Colonic mucosa (tissue), 4 donors: ENCODE measurements at regions not wholly inside any gene's neighbourhood (a gene's known extent, or its start where the extent isn't known, plus 50 kb on each side); places are given as distances from the start of the nearest gene placed in this dataset.

Experiments
- DNase-seq: peaks from one replicate; pipeline ENCODE4 v3.0.0-alpha.2; 2020
- H3K27ac ChIP-seq: fragments of 200-600 bp; one replicate; pipeline ENCODE4 v1.8.0; 2021
- H3K27me3 ChIP-seq: fragments of 200-600 bp; one replicate; pipeline ENCODE4 v1.8.0; 2021
- H3K36me3 ChIP-seq: fragments of 200-600 bp; one replicate; pipeline ENCODE4 v1.8.0; 2021
- H3K4me1 ChIP-seq: fragments of 200-600 bp; one replicate; pipeline ENCODE4 v1.8.0; 2021; ENCODE audit warnings: mild to moderate bottlenecking
- H3K4me3 ChIP-seq: fragments of 200-600 bp; one replicate; pipeline ENCODE4 v1.8.0; 2021
- H3K9ac ChIP-seq, 2 donors: one replicate each; pipeline ENCODE4 v1.7.0; 2013; ENCODE audit warnings: control low read depth in 2 of 2, low read depth in 2 of 2, low read length in 2 of 2
- H3K9me3 ChIP-seq: fragments of 200-600 bp; one replicate; pipeline ENCODE4 v1.8.0; 2021
- intact Hi-C: fragments of 100-400 bp; cut with DNase I; formaldehyde crosslinking; loops from one replicate; pipeline ENCODE4 v1.14.1; 2022
- TF ChIP-seq, protein P1 (sequence below): fragments of 200-600 bp; IDR thresholded peaks from one replicate; pipeline ENCODE4 v1.8.0; 2022; ENCODE audit warnings: antibody characterized with exemption, mild to moderate bottlenecking
- donor health status: healthy.
- donor health status: DM: no; HTN: no; CAD: no.
- donor health status: DM: no; HTN: no; CAD: no.

DNA sequence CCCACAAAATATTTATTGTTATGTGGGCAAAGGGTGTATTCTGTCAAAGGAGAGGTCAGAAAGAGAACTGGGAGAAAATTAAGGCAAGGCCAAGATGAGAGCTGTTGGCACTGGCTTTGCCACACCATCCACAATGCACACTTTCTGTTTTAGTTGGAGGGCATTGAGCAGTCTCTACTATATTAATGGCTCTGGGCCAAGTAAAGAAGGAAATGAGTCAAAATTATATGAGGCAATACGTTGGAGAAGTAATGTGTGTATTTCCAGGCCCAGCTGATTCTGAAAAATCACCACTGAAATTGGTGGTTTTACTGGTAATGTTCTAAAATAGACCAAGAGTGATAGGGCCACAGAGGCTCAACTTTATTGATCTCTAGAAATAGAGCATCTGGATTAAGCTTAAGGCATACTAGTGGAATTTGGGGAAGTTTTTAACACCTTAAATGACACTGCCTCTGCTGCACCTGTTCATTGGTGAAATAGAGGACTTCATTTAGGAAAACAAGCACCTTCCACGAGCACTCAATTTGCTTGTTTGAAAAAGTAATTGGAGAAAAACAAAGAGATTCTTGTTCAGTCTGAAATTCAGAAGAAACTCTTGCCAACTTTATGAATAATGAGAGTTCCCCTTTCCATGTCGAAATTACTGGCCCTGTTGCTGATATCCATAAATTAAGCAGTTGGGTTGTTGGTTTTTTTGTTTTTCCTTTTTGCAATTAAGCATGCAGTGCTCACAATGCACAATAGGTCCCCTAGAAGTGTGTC, 424.9 kb downstream of the ADGRL2 start:
- H3K27ac ChIP-seq: peak overlapping the region; percentile 9
- no peak for DNase-seq

DNA sequence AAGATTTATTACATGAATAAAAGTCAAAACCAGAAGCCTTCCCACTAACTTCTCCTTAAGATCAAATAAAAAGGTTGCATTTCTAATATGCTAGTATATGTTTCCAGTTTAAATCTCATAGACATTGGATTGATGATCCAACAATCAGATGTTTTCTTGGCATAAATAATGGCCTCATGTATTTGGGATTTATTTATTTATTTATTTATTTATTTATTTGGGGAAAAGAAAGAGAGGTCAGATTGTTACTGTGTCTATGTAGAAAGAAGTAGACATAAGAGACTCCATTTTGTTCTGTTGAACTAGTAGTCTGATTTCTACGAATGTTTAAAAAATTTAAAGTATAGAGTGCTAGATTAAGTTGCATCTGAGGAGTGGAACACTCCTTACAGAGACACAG, 422.4 kb downstream of the ADGRL2 start:
- Histone ChIP-seq H3K4me3 (no peak overlapping the region), H3K9me3 (no peaks in the 10 kb centered on the region), H3K27ac (no peak overlapping the region), H3K27me3 (no peaks in the 10 kb centered on the region), H3K4me1 (peaks cover 5% of the 10 kb centered on the region), H3K36me3 (no peaks in the 10 kb centered on the region), H3K9ac (no peak overlapping the region)
- TF ChIP-seq, protein P1, sequence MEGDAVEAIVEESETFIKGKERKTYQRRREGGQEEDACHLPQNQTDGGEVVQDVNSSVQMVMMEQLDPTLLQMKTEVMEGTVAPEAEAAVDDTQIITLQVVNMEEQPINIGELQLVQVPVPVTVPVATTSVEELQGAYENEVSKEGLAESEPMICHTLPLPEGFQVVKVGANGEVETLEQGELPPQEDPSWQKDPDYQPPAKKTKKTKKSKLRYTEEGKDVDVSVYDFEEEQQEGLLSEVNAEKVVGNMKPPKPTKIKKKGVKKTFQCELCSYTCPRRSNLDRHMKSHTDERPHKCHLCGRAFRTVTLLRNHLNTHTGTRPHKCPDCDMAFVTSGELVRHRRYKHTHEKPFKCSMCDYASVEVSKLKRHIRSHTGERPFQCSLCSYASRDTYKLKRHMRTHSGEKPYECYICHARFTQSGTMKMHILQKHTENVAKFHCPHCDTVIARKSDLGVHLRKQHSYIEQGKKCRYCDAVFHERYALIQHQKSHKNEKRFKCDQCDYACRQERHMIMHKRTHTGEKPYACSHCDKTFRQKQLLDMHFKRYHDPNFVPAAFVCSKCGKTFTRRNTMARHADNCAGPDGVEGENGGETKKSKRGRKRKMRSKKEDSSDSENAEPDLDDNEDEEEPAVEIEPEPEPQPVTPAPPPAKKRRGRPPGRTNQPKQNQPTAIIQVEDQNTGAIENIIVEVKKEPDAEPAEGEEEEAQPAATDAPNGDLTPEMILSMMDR: no peak
- intact Hi-C loops: no loop called here
- no peak for DNase-seq

More for the DNA sequence above, 424.9 kb downstream of the ADGRL2 start:
- Histone ChIP-seq H3K36me3 (no peaks in the 10 kb centered on the region), H3K4me1 (peaks cover 5% of the 10 kb centered on the region), H3K27me3 (no peaks in the 10 kb centered on the region), H3K9me3 (no peaks in the 10 kb centered on the region), H3K9ac (no peak overlapping the region), H3K4me3 (no peak overlapping the region)
- TF ChIP-seq, protein P1: no peak
- intact Hi-C loops: no loop called here

DNA sequence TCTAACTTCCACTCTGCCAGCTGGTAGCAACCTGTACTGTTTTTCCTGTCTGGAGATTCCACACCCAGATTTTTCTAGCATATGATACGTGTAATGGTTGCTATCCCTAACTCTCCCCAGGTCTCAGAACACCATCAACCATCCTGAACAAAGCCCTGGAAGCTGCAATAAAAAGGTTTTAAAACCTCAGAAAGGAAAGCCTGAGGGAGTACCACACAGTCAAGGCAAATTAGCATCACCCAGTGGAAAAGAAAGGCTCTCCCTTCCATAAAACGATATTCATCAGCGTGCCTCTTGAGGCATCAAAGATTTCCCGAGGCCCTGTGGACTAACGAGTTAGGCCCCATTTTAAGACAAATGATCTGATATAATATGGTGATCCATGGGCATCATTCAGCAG, 421.0 kb downstream of the ADGRL2 start:
- TF ChIP-seq, protein P1: no peak
- H3K27ac ChIP-seq: no peak overlapping the region

DNA sequence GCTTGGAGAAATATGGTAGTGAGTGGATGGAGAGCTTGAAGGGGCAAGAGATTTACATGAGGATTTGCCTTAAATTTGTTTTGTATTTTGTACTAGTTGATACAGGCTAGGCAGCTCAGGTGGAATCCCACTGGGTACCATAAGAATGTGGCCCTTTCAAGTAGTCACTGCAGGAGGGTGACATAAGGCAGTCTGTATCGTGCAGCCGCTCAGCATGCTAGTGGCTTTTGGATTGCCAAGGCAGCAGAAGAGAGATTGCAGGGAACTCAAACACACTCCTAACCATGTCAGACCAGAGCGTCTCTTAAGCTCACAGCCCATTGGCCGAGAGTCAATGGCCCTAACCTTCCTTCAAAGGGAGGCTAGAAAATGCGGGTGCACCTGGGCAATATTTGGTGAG, 420.0 kb downstream of the ADGRL2 start:
- TF ChIP-seq, protein P1: no peak

More for the DNA sequence above, 421.0 kb downstream of the ADGRL2 start:
- Histone ChIP-seq H3K36me3 (no peaks in the 10 kb centered on the region), H3K4me3 (no peak overlapping the region), H3K9me3 (no peaks in the 10 kb centered on the region), H3K27me3 (no peaks in the 10 kb centered on the region), H3K9ac (no peak overlapping the region), H3K4me1 (no peaks in the 10 kb centered on the region)
- intact Hi-C loops: no loop called here
- no peak for DNase-seq

DNA sequence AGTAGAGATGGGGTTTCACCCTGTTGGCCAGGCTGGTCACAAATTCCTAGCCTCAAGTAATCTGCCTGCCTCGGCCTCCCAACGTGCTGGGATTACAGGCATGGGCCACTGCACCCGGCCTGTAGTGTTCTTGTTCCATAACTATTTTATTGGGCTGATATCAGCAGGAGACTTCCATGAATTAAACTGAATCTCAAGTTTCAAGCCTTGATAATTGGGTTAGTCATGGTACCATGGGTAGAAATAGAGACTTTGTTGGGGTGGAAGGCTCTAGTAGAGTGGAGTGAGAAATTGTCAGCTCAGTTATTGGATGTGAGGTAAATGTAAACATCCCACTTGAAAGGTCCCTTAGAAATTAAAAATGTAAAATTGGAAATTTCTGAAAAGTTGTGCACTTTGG, 419.1 kb downstream of the ADGRL2 start:
- no peak overlapping the region for H3K4me3 ChIP-seq
- no peak overlapping the region for H3K9ac ChIP-seq
- intact Hi-C loops: no loop called here
- no peak for DNase-seq
- no peaks in the 10 kb centered on the region for H3K9me3 ChIP-seq
- no peaks in the 10 kb centered on the region for H3K27me3 ChIP-seq
- H3K36me3 ChIP-seq: no peaks in the 10 kb centered on the region
- H3K27ac ChIP-seq: no peak overlapping the region
- TF ChIP-seq, protein P1: no peak
- H3K4me1 ChIP-seq: no peaks in the 10 kb centered on the region

More for the DNA sequence above, 420.0 kb downstream of the ADGRL2 start:
- Histone ChIP-seq H3K36me3 (no peaks in the 10 kb centered on the region), H3K27ac (no peak overlapping the region), H3K9ac (no peak overlapping the region), H3K4me3 (no peak overlapping the region), H3K9me3 (no peaks in the 10 kb centered on the region), H3K4me1 (no peaks in the 10 kb centered on the region), H3K27me3 (no peaks in the 10 kb centered on the region)
- no peak for DNase-seq
- intact Hi-C loops: no loop called here
